Smooth muscle cell (in vitro differentiated cells): ENCODE measurements at regions not wholly inside any gene's neighbourhood (a gene's known extent, or its start where the extent isn't known, plus 50 kb on each side); places are given as distances from the start of the nearest gene placed in this dataset.

ENCODE experiments used
- DNase-seq: peaks from one replicate; lab custom pipeline; 2025; ENCODE audit not compliant: unreplicated experiment; lab: John Stamatoyannopoulos, UW
- H2AFZ ChIP-seq: fragments of 200-600 bp; sonication (generic); 2 replicates; pipeline ENCODE4 v1.6.0; 2016; ENCODE audit warnings: antibody characterized with exemption, low read depth, mild to moderate bottlenecking
- H3F3A ChIP-seq: fragments of 200-600 bp; sonication (generic); 2 replicates; pipeline ENCODE4 v1.6.0; 2017; ENCODE audit warnings: antibody characterized with exemption, low read depth
- H3K27ac ChIP-seq: fragments of 200-600 bp; sonication (generic); 2 replicates; pipeline ENCODE4 v1.5.1; 2016; ENCODE audit warnings: low read depth, mild to moderate bottlenecking
- H3K27me3 ChIP-seq: fragments of 200-600 bp; sonication (generic); 2 replicates; pipeline ENCODE4 v1.6.1; 2016; ENCODE audit warnings: low read depth, mild to moderate bottlenecking
- H3K36me3 ChIP-seq: fragments of 200-600 bp; sonication (generic); 2 replicates; pipeline ENCODE4 v1.5.1; 2016; ENCODE audit warnings: low read depth
- H3K4me1 ChIP-seq: fragments of 200-600 bp; sonication (generic); 2 replicates; pipeline ENCODE4 v1.5.1; 2016; ENCODE audit warnings: low read depth
- H3K4me2 ChIP-seq: fragments of 200-600 bp; sonication (generic); 2 replicates; pipeline ENCODE4 v1.6.0; 2016; ENCODE audit warnings: mild to moderate bottlenecking
- H3K4me3 ChIP-seq: fragments of 200-600 bp; sonication (generic); 2 replicates; pipeline ENCODE4 v1.5.1; 2016; ENCODE audit warnings: mild to moderate bottlenecking
- H3K79me2 ChIP-seq: fragments of 200-600 bp; sonication (generic); 2 replicates; pipeline ENCODE4 v1.6.0; 2016; ENCODE audit warnings: low read depth, mild to moderate bottlenecking
- H3K9ac ChIP-seq: fragments of 200-600 bp; sonication (generic); 2 replicates; pipeline ENCODE4 v1.6.0; 2016; ENCODE audit warnings: low read depth
- H3K9me3 ChIP-seq: fragments of 200-600 bp; sonication (generic); replicated peaks from 2 replicates; pipeline ENCODE4 v1.5.1; 2016; ENCODE audit warnings: low read depth
- H4K20me1 ChIP-seq: fragments of 200-600 bp; sonication (generic); 2 replicates; pipeline ENCODE4 v1.6.0; 2016; ENCODE audit warnings: low read depth
- WGBS: methylation state at CpG from one replicate; pipeline ENCODE4 v1.1.7; 2016; ENCODE audit warnings: low lambda C conversion rate; 5-methylcytosine and 5-hydroxymethylcytosine counted together
- TF ChIP-seq, protein P1 (sequence below): fragments of 200-600 bp; sonication (generic); IDR thresholded peaks from 2 replicates; pipeline ENCODE4 v1.5.1; 2017; ENCODE audit warnings: borderline replicate concordance, mild to moderate bottlenecking, antibody characterized with exemption; ENCODE audit not compliant: insufficient read depth, poor library complexity, severe bottlenecking

DNA sequence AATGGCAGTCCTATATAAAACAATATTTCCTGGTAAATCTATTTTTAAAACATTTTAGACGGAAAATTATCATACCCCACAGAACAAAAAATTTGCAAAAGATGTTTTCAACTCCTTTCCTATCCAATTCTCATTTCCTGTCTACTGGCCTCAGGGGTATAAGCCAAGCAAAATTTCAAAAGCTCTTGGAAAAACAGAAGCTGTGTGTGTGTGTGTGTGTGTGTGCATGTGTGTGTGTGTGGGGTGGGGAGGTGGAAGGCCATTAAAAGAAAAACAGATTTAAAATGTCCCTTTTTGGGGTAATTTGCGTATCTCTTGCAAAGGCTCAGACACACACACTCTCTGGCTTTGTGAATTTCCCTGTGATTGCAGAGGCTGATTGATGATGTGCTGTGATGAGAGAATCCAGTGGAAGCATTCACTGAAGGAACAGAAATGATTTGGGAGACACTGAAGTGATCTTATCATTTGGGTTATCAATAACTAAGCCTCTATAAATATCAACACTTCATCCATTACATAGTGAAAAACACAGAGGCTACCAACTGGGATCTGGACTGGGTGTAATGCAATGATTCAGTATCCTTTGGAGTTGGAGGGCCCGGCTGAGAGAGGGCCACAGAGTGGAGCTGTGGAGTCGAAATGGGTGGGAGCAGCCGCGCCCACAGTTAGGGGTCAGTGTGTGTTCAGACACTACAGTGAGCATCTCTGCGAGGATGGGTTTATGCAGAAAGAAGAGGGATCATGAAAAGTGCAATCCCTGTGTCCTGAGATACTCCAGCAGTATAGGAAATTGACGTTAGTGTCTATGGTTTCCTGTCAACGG lies 106.8 kb upstream of the PREP start:
- no peaks in the 10 kb centered on the region for H3K9me3 ChIP-seq
- no peaks in the 10 kb centered on the region for H3K79me2 ChIP-seq
- peak overlapping the region; percentile 30 for H3K9ac ChIP-seq
- H3F3A ChIP-seq, result peaks cover 7% of the 10 kb centered on the region
- TF ChIP-seq, protein P1, sequence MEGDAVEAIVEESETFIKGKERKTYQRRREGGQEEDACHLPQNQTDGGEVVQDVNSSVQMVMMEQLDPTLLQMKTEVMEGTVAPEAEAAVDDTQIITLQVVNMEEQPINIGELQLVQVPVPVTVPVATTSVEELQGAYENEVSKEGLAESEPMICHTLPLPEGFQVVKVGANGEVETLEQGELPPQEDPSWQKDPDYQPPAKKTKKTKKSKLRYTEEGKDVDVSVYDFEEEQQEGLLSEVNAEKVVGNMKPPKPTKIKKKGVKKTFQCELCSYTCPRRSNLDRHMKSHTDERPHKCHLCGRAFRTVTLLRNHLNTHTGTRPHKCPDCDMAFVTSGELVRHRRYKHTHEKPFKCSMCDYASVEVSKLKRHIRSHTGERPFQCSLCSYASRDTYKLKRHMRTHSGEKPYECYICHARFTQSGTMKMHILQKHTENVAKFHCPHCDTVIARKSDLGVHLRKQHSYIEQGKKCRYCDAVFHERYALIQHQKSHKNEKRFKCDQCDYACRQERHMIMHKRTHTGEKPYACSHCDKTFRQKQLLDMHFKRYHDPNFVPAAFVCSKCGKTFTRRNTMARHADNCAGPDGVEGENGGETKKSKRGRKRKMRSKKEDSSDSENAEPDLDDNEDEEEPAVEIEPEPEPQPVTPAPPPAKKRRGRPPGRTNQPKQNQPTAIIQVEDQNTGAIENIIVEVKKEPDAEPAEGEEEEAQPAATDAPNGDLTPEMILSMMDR, result peak; percentile 49
- WGBS, result 22% methylated on average over 9 of the region's 9 CpGs
- H3K27ac ChIP-seq, result peak overlapping the region; percentile 82
- peak overlapping the region; percentile 10 for H2AFZ ChIP-seq
- H3K36me3 ChIP-seq, result no peaks in the 10 kb centered on the region
- no peaks in the 10 kb centered on the region for H4K20me1 ChIP-seq
- peaks cover 15% of the 10 kb centered on the region for H3K4me1 ChIP-seq
- DNase-seq, result peak; percentile 9
- peak overlapping the region; percentile 66 for H3K4me2 ChIP-seq
- no peak overlapping the region for H3K4me3 ChIP-seq
- H3K27me3 ChIP-seq, result no peaks in the 10 kb centered on the region

DNA sequence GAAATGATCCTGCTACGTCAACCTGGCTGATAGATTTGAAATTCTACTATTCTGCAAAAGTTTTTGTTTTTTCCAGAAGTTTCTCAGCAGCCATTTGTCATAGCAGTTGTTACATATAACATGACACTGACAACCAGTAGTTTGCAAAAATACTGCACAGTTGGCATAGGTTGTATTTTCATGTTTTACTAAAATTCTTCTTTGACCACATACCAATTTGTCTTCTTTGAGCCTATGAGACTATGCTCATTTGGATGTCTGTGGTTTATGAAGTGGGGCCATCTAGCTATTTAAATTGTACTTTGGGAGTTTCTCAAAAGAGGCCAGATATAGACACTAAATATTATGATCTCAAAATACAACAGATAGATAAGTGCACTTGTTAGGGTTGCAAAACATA lies 104.9 kb upstream of the PREP start:
- no peak overlapping the region for H3K4me2 ChIP-seq
- no peak overlapping the region for H2AFZ ChIP-seq
- no peaks in the 10 kb centered on the region for H3K79me2 ChIP-seq
- TF ChIP-seq, protein P1, result no peak
- peaks cover 15% of the 10 kb centered on the region for H3K4me1 ChIP-seq
- no peak overlapping the region for H3K9ac ChIP-seq
- no peak for DNase-seq
- no peaks in the 10 kb centered on the region for H3K27me3 ChIP-seq
- H4K20me1 ChIP-seq, result no peaks in the 10 kb centered on the region
- H3K4me3 ChIP-seq, result no peak overlapping the region
- H3F3A ChIP-seq, result peaks cover 7% of the 10 kb centered on the region
- WGBS, result 55% methylated on average over 1 of the region's 1 CpG
- H3K27ac ChIP-seq, result no peak overlapping the region
- no peaks in the 10 kb centered on the region for H3K36me3 ChIP-seq
- no peaks in the 10 kb centered on the region for H3K9me3 ChIP-seq

DNA sequence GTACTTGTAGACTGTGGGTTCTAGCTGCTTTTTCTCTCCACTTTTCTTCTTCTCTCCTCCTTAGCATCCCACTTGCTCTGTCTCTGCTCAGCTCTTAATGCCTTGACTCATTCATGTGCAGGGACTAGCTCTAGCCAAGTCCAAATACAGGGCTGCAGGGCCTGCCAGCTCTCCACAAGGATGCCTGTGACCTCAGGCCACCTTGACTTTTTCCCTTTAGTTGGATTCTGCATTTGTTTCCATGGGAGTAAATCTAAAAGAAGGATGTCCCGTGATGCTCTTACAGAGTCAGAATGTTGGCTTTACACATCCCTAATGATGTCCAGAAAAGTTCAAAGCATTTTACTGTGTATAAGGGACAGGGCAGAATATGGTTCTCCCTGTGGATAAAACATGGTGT lies 101.8 kb upstream of the PREP start:
- no peak for DNase-seq

More for the DNA sequence above, 101.8 kb upstream of the PREP start:
- Histone ChIP-seq H3K4me1 (peaks cover 8% of the 10 kb centered on the region), H3K9me3 (no peaks in the 10 kb centered on the region), H4K20me1 (no peaks in the 10 kb centered on the region), H3K79me2 (no peaks in the 10 kb centered on the region), H3K27me3 (no peaks in the 10 kb centered on the region), H3K4me3 (no peak overlapping the region), H3F3A (peaks cover 12% of the 10 kb centered on the region), H3K9ac (no peak overlapping the region), H2AFZ (no peak overlapping the region), H3K27ac (no peak overlapping the region), H3K36me3 (no peaks in the 10 kb centered on the region), H3K4me2 (no peak overlapping the region)
- 92% methylated on average over 1 of the region's 1 CpG for WGBS
- TF ChIP-seq, protein P1, result no peak
